ENCODE measurements at regions not wholly inside any gene's neighbourhood (a gene's known extent, or its start where the extent isn't known, plus 50 kb on each side); places are given as distances from the start of the nearest gene placed in this dataset.

DNA sequence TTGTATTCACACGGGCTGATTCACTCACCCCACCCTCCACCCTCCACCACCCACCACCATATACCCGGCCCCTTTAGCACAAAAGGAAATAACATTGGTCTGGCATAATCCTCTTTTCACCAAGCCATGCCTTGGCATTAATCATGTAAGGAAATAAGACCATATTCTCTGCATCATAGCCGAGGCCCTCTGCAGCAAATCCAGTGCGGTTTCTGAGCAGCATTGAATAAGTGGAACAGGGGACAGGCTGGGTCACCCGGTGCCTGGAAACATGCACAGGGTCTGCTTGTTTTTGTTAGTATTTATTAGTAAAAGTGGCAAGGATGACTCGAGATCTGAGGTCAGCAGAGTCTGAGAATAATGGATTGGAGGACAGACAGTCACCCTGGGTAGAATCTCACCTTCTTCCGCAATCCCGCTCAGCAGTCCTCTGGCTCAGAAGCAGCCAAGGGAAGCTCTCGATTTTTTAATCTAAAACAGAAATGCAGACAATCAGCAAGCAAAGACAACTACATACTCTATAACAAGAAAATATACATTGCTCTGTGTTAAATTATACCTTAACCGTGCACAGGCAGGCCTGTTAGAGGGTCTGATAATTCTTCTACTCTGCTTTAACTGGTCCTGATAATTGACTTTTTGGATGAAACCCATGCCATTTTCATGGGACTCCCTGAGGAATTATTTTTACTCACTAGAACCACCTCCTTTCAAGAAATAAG lies 52.4 kb upstream of the CDC42BPA start:
- DNase-seq: no peak

DNA sequence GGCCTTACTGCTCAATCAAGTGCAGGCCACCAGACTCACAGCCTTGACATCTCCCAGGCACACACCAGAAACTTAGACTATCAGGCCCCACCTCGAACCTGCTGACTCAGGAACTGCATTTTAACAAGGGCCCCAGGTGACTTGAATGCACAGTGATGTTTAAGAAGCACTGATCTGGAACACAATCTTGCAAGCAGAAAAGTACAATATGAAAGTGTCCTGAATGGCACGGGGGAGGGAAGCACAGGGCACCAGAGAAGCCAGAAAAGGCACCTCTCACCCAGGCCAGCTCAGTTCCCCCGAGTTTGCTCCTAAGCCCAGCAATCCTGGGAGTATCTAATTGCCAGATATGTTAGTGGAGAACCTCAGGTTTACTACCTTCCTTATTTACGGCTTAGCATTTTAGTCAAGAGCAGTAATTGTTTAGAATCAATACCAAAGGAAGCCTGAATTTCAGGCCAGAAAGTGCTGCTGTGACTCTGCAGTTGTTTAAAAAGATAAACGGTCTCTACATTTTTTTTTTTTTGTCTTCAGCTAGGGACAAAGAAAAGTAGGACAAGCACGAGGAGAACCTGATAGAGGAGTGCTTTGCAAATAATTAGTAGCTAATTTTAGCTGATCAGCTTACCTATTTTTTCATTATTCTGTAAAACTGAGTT lies 50.9 kb upstream of the CDC42BPA start:
- DNase-seq: no peak
